Thyroid gland (tissue), 4 donors: ENCODE measurements at regions not wholly inside any gene's neighbourhood (a gene's known extent, or its start where the extent isn't known, plus 50 kb on each side); places are given as distances from the start of the nearest gene placed in this dataset.

Source experiments
- DNase-seq, 2 donors: peaks; one replicate each; pipeline ENCODE4 v3.0.0-alpha.2; 2019
- H3K27ac ChIP-seq, 3 donors: fragments of 200-600 bp; sonication (generic); 1 replicate in 2 of 3; 2 replicates in 1 of 3; pipeline ENCODE4 v1.5.1; 2016 to 2019; ENCODE audit warnings: mild to moderate bottlenecking in 1 of 3, moderate library complexity in 1 of 3
- H3K27me3 ChIP-seq: fragments of 200-600 bp; sonication (generic); one replicate; pipeline ENCODE4 v1.5.1; 2019
- H3K36me3 ChIP-seq, 2 donors: fragments of 200-600 bp; sonication (generic); one replicate each; pipeline ENCODE4 v1.5.1; 2016 to 2019
- H3K4me1 ChIP-seq, 2 donors: fragments of 200-600 bp; sonication (generic); one replicate each; pipeline ENCODE4 v1.5.1; 2017 to 2019
- H3K4me3 ChIP-seq, 3 donors: fragments of 200-600 bp; sonication (generic); replicated peaks in 1 of 3; 1 replicate in 2 of 3; 2 replicates in 1 of 3; pipeline ENCODE4 v1.5.1; 2016; ENCODE audit warnings: mild to moderate bottlenecking in 1 of 3
- H3K9me3 ChIP-seq: fragments of 200-600 bp; sonication (generic); one replicate; pipeline ENCODE4 v1.5.1; 2017
- CTCF ChIP-seq, 6 experiments: fragments of 200-600 bp in 3 of 6; fragments of 450-650 bp in 3 of 6; sonication (generic) in 3 of 6; IDR thresholded peaks; one replicate each; pipeline ENCODE4 v1.5.1; 2016 to 2019; ENCODE audit warnings: antibody characterized with exemption in 6 of 6, mild to moderate bottlenecking in 2 of 6, inconsistent platforms in 1 of 6, moderate library complexity in 1 of 6
- POLR2A ChIP-seq, 2 donors: fragments of 450-650 bp; IDR thresholded peaks; one replicate each; pipeline ENCODE4 v1.6.1; 2017; ENCODE audit warnings: antibody characterized with exemption in 2 of 2, mild to moderate bottlenecking in 2 of 2, moderate library complexity in 1 of 2
- WGBS, 2 donors: methylation state at CpG; one replicate each; pipeline ENCODE4 v1.1.5; 2017; 5-methylcytosine and 5-hydroxymethylcytosine counted together
- intact Hi-C: fragments of 100-400 bp; cut with DNase I; formaldehyde crosslinking; loops from one replicate; pipeline ENCODE4 v1.15.1; 2023

GRCh38 chr2:47274054-47274782 lies 94.9 kb upstream of the EPCAM start:
- Histone ChIP-seq H3K36me3 (no peaks in the 10 kb centered on the region), H3K9me3 (no peaks in the 10 kb centered on the region), H3K27ac (peak overlapping the region in 2 of 3 donors; percentile 4 to 40), H3K4me3 (no peak overlapping the region), H3K27me3 (no peaks in the 10 kb centered on the region), H3K4me1 (peaks cover 5 to 21% of the 10 kb centered on the region in 2 donors)
- 86 to 87% methylated on average over 9 to 10 of the region's 10 CpGs for WGBS, 2 donors
- TF ChIP-seq CTCF (IDR thresholded peaks at IDR 0.05) = no peak
- TF ChIP-seq POLR2A (IDR thresholded peaks at IDR 0.05) = no peak
- intact Hi-C loops = loop anchor here (5.0 kb wide), 1 partner anchor 43 kb away; no protein-coding TSS in a partner anchor
- DNase-seq = no peak

- DNase-seq = no peak
- Histone ChIP-seq H3K4me3 (peak overlapping the region in 1 of 3 donors; percentile 26), H3K27me3 (no peaks in the 10 kb centered on the region), H3K27ac (peak overlapping the region in 2 of 3 donors; percentile 45 to 74), H3K9me3 (no peaks in the 10 kb centered on the region), H3K4me1 (peaks cover 5 to 21% of the 10 kb centered on the region in 2 donors), H3K36me3 (no peaks in the 10 kb centered on the region)
- no peak for TF ChIP-seq CTCF (IDR thresholded peaks at IDR 0.05)
- TF ChIP-seq POLR2A (IDR thresholded peaks at IDR 0.05) = no peak
- intact Hi-C loops = loop anchor here (5.0 kb wide), 1 partner anchor 44 kb away; no protein-coding TSS in a partner anchor
- WGBS, 2 donors = 80 to 81% methylated on average over 17 to 18 of the region's 18 CpGs
Observed at GRCh38 chr2:47272905-47273758, 96.0 kb upstream of the EPCAM start.

GRCh38 chr2:47272031-47272864 lies 95.9 kb upstream of the CALM2 start:
- no peaks in the 10 kb centered on the region for H3K36me3 ChIP-seq
- WGBS, 2 donors = 14 to 15% methylated on average over 30 to 32 of the region's 46 CpGs
- H3K4me1 ChIP-seq = peaks cover 5 to 21% of the 10 kb centered on the region in 2 donors
- peak; percentile 76 to 77 for DNase-seq
- H3K27me3 ChIP-seq = no peaks in the 10 kb centered on the region
- no peaks in the 10 kb centered on the region for H3K9me3 ChIP-seq
- peak overlapping the region; percentile 45 to 74 (median 68) for H3K27ac ChIP-seq
- H3K4me3 ChIP-seq = peak overlapping the region in 1 of 3 donors; percentile 26
- intact Hi-C loops = loop anchor here (5.0 kb wide), 1 partner anchor 45 kb away; no protein-coding TSS in a partner anchor
- no peak for TF ChIP-seq POLR2A (IDR thresholded peaks at IDR 0.05)
- peak; percentile 81 to 100 (median 98) for TF ChIP-seq CTCF (IDR thresholded peaks at IDR 0.05)

- 88 to 93% methylated on average over 9 of the region's 9 CpGs for WGBS, 2 donors
Observed at GRCh38 chr2:47271054-47272000, 95.0 kb upstream of the CALM2 start.

More at GRCh38 chr2:47271054-47272000, 95.0 kb upstream of the CALM2 start:
- Histone ChIP-seq H3K27ac (peak overlapping the region; percentile 45 to 74 (median 68)), H3K36me3 (no peaks in the 10 kb centered on the region), H3K4me3 (no peak overlapping the region), H3K9me3 (no peaks in the 10 kb centered on the region), H3K27me3 (no peaks in the 10 kb centered on the region), H3K4me1 (peaks cover 5 to 21% of the 10 kb centered on the region in 2 donors)
- DNase-seq = no peak
- no peak for TF ChIP-seq POLR2A (IDR thresholded peaks at IDR 0.05)
- TF ChIP-seq CTCF (IDR thresholded peaks at IDR 0.05) = no peak
- intact Hi-C loops = loop anchor here (5.0 kb wide), 1 partner anchor 46 kb away; no protein-coding TSS in a partner anchor
